Hepatocyte (in vitro differentiated cells): ENCODE measurements at regions not wholly inside any gene's neighbourhood (a gene's known extent, or its start where the extent isn't known, plus 50 kb on each side); places are given as distances from the start of the nearest gene placed in this dataset.

Experiments
- DNase-seq: peaks from one replicate; pipeline ENCODE4 v3.0.0-alpha.2; 2016; ENCODE audit warnings: low spot score
- H2AFZ ChIP-seq: fragments of 200-600 bp; sonication (generic); 2 replicates; pipeline ENCODE4 v1.6.0; 2016; ENCODE audit warnings: antibody characterized with exemption, mild to moderate bottlenecking
- H3K27ac ChIP-seq: fragments of 200-600 bp; sonication (generic); 2 replicates; pipeline ENCODE4 v1.5.1; 2016; ENCODE audit warnings: mild to moderate bottlenecking
- H3K27me3 ChIP-seq: fragments of 200-600 bp; sonication (generic); 2 replicates; pipeline ENCODE4 v1.6.1; 2016
- H3K36me3 ChIP-seq: fragments of 200-600 bp; sonication (generic); replicated peaks from 2 replicates; pipeline ENCODE4 v1.5.1; 2016; ENCODE audit warnings: low read depth; ENCODE audit not compliant: insufficient read depth
- H3K4me1 ChIP-seq: fragments of 200-600 bp; sonication (generic); 2 replicates; pipeline ENCODE4 v1.5.1; 2016; ENCODE audit warnings: mild to moderate bottlenecking, moderate library complexity; ENCODE audit not compliant: insufficient read depth
- H3K4me2 ChIP-seq: fragments of 200-600 bp; sonication (generic); 2 replicates; pipeline ENCODE4 v1.6.0; 2016
- H3K4me3 ChIP-seq: fragments of 200-600 bp; sonication (generic); 2 replicates; pipeline ENCODE4 v1.5.1; 2016; ENCODE audit warnings: mild to moderate bottlenecking
- H3K79me2 ChIP-seq: fragments of 200-600 bp; sonication (generic); 2 replicates; pipeline ENCODE4 v1.6.0; 2017; ENCODE audit warnings: mild to moderate bottlenecking
- H3K9me2 ChIP-seq: fragments of 200-600 bp; sonication (generic); replicated peaks from 2 replicates; pipeline ENCODE4 v1.6.0; 2017; ENCODE audit warnings: mild to moderate bottlenecking; ENCODE audit not compliant: insufficient read depth
- H3K9me3 ChIP-seq: fragments of 200-600 bp; sonication (generic); 2 replicates; pipeline ENCODE4 v1.5.1; 2016; ENCODE audit warnings: low read depth, mild to moderate bottlenecking
- H4K20me1 ChIP-seq: fragments of 200-600 bp; sonication (generic); 2 replicates; pipeline ENCODE4 v1.6.0; 2016; ENCODE audit warnings: mild to moderate bottlenecking; ENCODE audit not compliant: insufficient read depth, poor library complexity, severe bottlenecking
- CTCF ChIP-seq: fragments of 200-600 bp; sonication (generic); IDR thresholded peaks from 2 replicates; pipeline ENCODE4 v1.5.1; 2016; ENCODE audit warnings: antibody characterized with exemption, mild to moderate bottlenecking; ENCODE audit not compliant: poor library complexity
- EZH2 ChIP-seq: fragments of 200-600 bp; sonication (generic); IDR thresholded peaks from 2 replicates; pipeline ENCODE4 v1.6.1; 2016; ENCODE audit warnings: antibody characterized with exemption, mild to moderate bottlenecking, borderline replicate concordance
- EZH2phosphoT487 ChIP-seq: fragments of 200-600 bp; sonication (generic); IDR thresholded peaks from one replicate; pipeline ENCODE4 v1.6.1; 2018; ENCODE audit warnings: antibody characterized with exemption, mild to moderate bottlenecking, low read depth, moderate library complexity; ENCODE audit not compliant: unreplicated experiment, severe bottlenecking
- WGBS: methylation state at CpG from one replicate; pipeline ENCODE4 v1.1.6; 2016; ENCODE audit warnings: low lambda C conversion rate; ENCODE audit errors: missing lambda C conversion rate; 5-methylcytosine and 5-hydroxymethylcytosine counted together

DNA sequence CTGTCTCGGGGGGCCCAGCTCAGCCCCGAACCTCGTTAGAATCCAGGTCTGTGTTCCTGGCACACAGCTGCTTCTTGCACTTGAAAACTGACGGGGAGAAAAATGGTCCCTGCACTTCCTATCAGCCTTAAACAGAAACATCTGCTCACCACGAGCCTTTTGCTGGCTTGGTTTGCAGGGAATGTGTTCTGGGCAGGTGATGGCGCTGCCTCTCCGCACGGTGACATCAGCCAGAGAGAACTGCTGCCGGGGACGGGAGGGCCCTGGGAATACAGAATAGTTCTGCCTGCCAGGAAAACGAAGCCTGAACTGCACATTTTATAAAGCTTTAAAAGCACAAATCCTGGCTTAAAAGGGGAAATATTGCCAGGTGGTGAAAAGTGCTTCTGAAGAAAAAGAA lies 622.5 kb downstream of the TYW1 start:
- H3K79me2 ChIP-seq: no peaks in the 10 kb centered on the region
- no peaks in the 10 kb centered on the region for H3K9me2 ChIP-seq
- H4K20me1 ChIP-seq: no peaks in the 10 kb centered on the region
- no peaks in the 10 kb centered on the region for H3K9me3 ChIP-seq
- peak overlapping the region; percentile 10 for H3K4me2 ChIP-seq
- TF ChIP-seq EZH2phosphoT487 (no peak), CTCF (peak; percentile 40), EZH2 (no peak)
- H2AFZ ChIP-seq: no peak overlapping the region
- no peaks in the 10 kb centered on the region for H3K36me3 ChIP-seq
- H3K4me3 ChIP-seq: no peak overlapping the region
- peaks cover 34% of the 10 kb centered on the region for H3K27me3 ChIP-seq
- H3K4me1 ChIP-seq: no peaks in the 10 kb centered on the region
- 19% methylated on average over 11 of the region's 11 CpGs for WGBS
- H3K27ac ChIP-seq: no peak overlapping the region
- peak; percentile 73 for DNase-seq

GRCh38 chr7:67620216-67620933 lies 623.7 kb downstream of the TYW1 start:
- H2AFZ ChIP-seq: no peak overlapping the region
- H3K4me2 ChIP-seq: no peak overlapping the region
- no peak for DNase-seq
- H3K4me1 ChIP-seq: no peaks in the 10 kb centered on the region
- no peaks in the 10 kb centered on the region for H4K20me1 ChIP-seq
- no peaks in the 10 kb centered on the region for H3K36me3 ChIP-seq
- H3K79me2 ChIP-seq: no peaks in the 10 kb centered on the region
- no peaks in the 10 kb centered on the region for H3K9me2 ChIP-seq
- no peak overlapping the region for H3K4me3 ChIP-seq
- H3K27ac ChIP-seq: no peak overlapping the region
- no peak for TF ChIP-seq EZH2
- peaks cover 35% of the 10 kb centered on the region for H3K27me3 ChIP-seq
- WGBS: 68% methylated on average over 12 of the region's 12 CpGs
- no peaks in the 10 kb centered on the region for H3K9me3 ChIP-seq

GRCh38 chr7:67621704-67622103 lies 625.1 kb downstream of the TYW1 start:
- H3K79me2 ChIP-seq: no peaks in the 10 kb centered on the region
- peaks cover 34% of the 10 kb centered on the region for H3K27me3 ChIP-seq
- no peak for DNase-seq
- TF ChIP-seq CTCF: no peak
- no peak for TF ChIP-seq EZH2phosphoT487
- TF ChIP-seq EZH2: no peak
- H3K4me1 ChIP-seq: no peaks in the 10 kb centered on the region
- 52% methylated on average over 3 of the region's 3 CpGs for WGBS
- H2AFZ ChIP-seq: no peak overlapping the region
- H3K4me3 ChIP-seq: no peak overlapping the region
- H3K9me2 ChIP-seq: no peaks in the 10 kb centered on the region
- no peaks in the 10 kb centered on the region for H3K36me3 ChIP-seq
- H3K4me2 ChIP-seq: no peak overlapping the region
- no peaks in the 10 kb centered on the region for H4K20me1 ChIP-seq
- no peak overlapping the region for H3K27ac ChIP-seq
- no peaks in the 10 kb centered on the region for H3K9me3 ChIP-seq

- Histone ChIP-seq H3K4me3 (no peak overlapping the region), H3K27ac (no peak overlapping the region), H3K4me2 (peak overlapping the region; percentile 80), H4K20me1 (no peaks in the 10 kb centered on the region), H3K9me2 (no peaks in the 10 kb centered on the region), H3K79me2 (no peaks in the 10 kb centered on the region), H3K9me3 (no peaks in the 10 kb centered on the region), H3K36me3 (no peaks in the 10 kb centered on the region), H2AFZ (peak overlapping the region; percentile 65), H3K4me1 (no peaks in the 10 kb centered on the region), H3K27me3 (peaks cover 39% of the 10 kb centered on the region)
- TF ChIP-seq CTCF (peak; percentile 95), EZH2 (no peak), EZH2phosphoT487 (no peak)
- DNase-seq: peak; percentile 92
- WGBS: 12% methylated on average over 14 of the region's 15 CpGs
These were observed 628.7 kb downstream of the TYW1 start for GRCh38 chr7:67625257-67625737.
